WTC11 (cell line): ENCODE measurements at regions not wholly inside any gene's neighbourhood (a gene's known extent, or its start where the extent isn't known, plus 50 kb on each side); places are given as distances from the start of the nearest gene placed in this dataset.

Source experiments
- CREB1 ChIP-seq: sonication (generic); formaldehyde crosslinking; IDR thresholded peaks from 2 replicates; pipeline ENCODE4 v1.8.0; 2023; ENCODE audit warnings: mild to moderate bottlenecking, missing genetic modification reagents
- CREM ChIP-seq: sonication (generic); formaldehyde crosslinking; IDR thresholded peaks from 2 replicates; pipeline ENCODE4 v1.8.1; 2022; ENCODE audit warnings: mild to moderate bottlenecking, missing genetic modification reagents, moderate library complexity
- CTCF ChIP-seq: fragments of 200-600 bp; IDR thresholded peaks from 2 replicates; pipeline ENCODE4 v1.8.0; 2022; ENCODE audit warnings: antibody characterized with exemption
- EMX1 ChIP-seq: fragments of 250-450 bp; sonication (Bioruptor Pico); IDR thresholded peaks from 2 replicates; pipeline ENCODE4 v1.8.0; 2021; ENCODE audit warnings: mild to moderate bottlenecking
- MAX ChIP-seq: sonication (generic); formaldehyde crosslinking; IDR thresholded peaks from 2 replicates; pipeline ENCODE4 v1.8.0; 2022; ENCODE audit warnings: mild to moderate bottlenecking, missing genetic modification reagents
- PREB ChIP-seq: sonication (generic); formaldehyde crosslinking; IDR thresholded peaks from 2 replicates; pipeline ENCODE4 v1.8.1; 2022; ENCODE audit warnings: mild to moderate bottlenecking, missing genetic modification reagents, moderate library complexity, borderline replicate concordance
- SMAD3 ChIP-seq: sonication (generic); formaldehyde crosslinking; IDR thresholded peaks from 2 replicates; pipeline ENCODE4 v1.8.0; 2022; ENCODE audit warnings: missing genetic modification reagents, mild to moderate bottlenecking, borderline replicate concordance
- USF1 ChIP-seq: sonication (generic); formaldehyde crosslinking; IDR thresholded peaks from 2 replicates; pipeline ENCODE4 v1.8.0; 2022; ENCODE audit warnings: mild to moderate bottlenecking, missing genetic modification reagents
- ZNF138 ChIP-seq: sonication (generic); formaldehyde crosslinking; conservative IDR thresholded peaks from 2 replicates; pipeline ENCODE4 v1.8.1; 2022; ENCODE audit warnings: mild to moderate bottlenecking, moderate library complexity, missing genetic modification reagents
- ZNF416 ChIP-seq: fragments of 250-450 bp; sonication (Bioruptor Pico); IDR thresholded peaks from 2 replicates; pipeline ENCODE4 v1.9.0; 2021; ENCODE audit warnings: mild to moderate bottlenecking, inconsistent platforms
- TF ChIP-seq, protein P1 (sequence below): sonication (generic); formaldehyde crosslinking; IDR thresholded peaks from 2 replicates; pipeline ENCODE4 v1.8.0; 2022; ENCODE audit warnings: mild to moderate bottlenecking, missing genetic modification reagents
- TF ChIP-seq, protein P2 (sequence below): sonication (generic); formaldehyde crosslinking; IDR thresholded peaks from 2 replicates; pipeline ENCODE4 v1.8.1; 2023; ENCODE audit warnings: mild to moderate bottlenecking, missing genetic modification reagents, moderate library complexity
- TF ChIP-seq, protein P3 (sequence below): sonication (generic); formaldehyde crosslinking; IDR thresholded peaks from 2 replicates; pipeline ENCODE4 v1.8.1; 2022; ENCODE audit warnings: low read depth, mild to moderate bottlenecking, moderate library complexity, missing genetic modification reagents, borderline replicate concordance
- TF ChIP-seq, protein P4 (sequence below): sonication (generic); formaldehyde crosslinking; IDR thresholded peaks from 2 replicates; pipeline ENCODE4 v1.8.1; 2023; ENCODE audit warnings: mild to moderate bottlenecking, missing genetic modification reagents, borderline replicate concordance

DNA sequence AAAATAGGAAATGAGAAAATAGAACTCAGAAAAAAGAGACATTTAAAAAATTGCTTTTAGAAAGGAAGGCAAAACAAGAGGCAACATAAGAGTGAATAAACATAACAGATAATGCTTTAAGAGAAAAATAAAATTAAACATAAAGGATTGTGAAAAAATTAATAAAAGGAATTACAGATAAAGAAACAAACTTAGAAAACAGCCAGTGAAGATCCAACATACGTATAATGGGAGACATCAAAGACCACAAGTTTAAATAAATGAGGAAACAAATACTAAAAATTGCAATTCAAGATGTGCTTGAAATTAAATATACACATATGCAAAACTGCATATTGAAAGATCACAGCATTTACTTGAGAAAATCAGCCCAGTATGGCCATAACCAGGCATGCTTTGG, 448.9 kb downstream of the NBAS start:
- TF ChIP-seq ZNF138 (CRISPR knock-in tag) = no peak
- TF ChIP-seq CTCF = no peak
- no peak for TF ChIP-seq EMX1 (CRISPR knock-in tag)
- TF ChIP-seq MAX (CRISPR knock-in tag) = no peak
- TF ChIP-seq, protein P1, sequence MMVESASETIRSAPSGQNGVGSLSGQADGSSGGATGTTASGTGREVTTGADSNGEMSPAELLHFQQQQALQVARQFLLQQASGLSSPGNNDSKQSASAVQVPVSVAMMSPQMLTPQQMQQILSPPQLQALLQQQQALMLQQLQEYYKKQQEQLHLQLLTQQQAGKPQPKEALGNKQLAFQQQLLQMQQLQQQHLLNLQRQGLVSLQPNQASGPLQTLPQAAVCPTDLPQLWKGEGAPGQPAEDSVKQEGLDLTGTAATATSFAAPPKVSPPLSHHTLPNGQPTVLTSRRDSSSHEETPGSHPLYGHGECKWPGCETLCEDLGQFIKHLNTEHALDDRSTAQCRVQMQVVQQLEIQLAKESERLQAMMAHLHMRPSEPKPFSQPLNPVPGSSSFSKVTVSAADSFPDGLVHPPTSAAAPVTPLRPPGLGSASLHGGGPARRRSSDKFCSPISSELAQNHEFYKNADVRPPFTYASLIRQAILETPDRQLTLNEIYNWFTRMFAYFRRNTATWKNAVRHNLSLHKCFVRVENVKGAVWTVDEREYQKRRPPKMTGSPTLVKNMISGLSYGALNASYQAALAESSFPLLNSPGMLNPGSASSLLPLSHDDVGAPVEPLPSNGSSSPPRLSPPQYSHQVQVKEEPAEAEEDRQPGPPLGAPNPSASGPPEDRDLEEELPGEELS = no peak
- no peak for TF ChIP-seq CREM
- no peak for TF ChIP-seq SMAD3 (CRISPR knock-in tag)
- no peak for TF ChIP-seq USF1 (CRISPR knock-in tag)
- no peak for TF ChIP-seq ZNF416 (CRISPR knock-in tag)
- no peak for TF ChIP-seq CREB1 (CRISPR knock-in tag)
- TF ChIP-seq, protein P2, sequence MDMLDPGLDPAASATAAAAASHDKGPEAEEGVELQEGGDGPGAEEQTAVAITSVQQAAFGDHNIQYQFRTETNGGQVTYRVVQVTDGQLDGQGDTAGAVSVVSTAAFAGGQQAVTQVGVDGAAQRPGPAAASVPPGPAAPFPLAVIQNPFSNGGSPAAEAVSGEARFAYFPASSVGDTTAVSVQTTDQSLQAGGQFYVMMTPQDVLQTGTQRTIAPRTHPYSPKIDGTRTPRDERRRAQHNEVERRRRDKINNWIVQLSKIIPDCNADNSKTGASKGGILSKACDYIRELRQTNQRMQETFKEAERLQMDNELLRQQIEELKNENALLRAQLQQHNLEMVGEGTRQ (CRISPR knock-in tag) = no peak
- no peak for TF ChIP-seq PREB
- TF ChIP-seq, protein P3, sequence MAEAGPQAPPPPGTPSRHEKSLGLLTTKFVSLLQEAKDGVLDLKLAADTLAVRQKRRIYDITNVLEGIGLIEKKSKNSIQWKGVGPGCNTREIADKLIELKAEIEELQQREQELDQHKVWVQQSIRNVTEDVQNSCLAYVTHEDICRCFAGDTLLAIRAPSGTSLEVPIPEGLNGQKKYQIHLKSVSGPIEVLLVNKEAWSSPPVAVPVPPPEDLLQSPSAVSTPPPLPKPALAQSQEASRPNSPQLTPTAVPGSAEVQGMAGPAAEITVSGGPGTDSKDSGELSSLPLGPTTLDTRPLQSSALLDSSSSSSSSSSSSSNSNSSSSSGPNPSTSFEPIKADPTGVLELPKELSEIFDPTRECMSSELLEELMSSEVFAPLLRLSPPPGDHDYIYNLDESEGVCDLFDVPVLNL (CRISPR knock-in tag) = no peak
- TF ChIP-seq, protein P4, sequence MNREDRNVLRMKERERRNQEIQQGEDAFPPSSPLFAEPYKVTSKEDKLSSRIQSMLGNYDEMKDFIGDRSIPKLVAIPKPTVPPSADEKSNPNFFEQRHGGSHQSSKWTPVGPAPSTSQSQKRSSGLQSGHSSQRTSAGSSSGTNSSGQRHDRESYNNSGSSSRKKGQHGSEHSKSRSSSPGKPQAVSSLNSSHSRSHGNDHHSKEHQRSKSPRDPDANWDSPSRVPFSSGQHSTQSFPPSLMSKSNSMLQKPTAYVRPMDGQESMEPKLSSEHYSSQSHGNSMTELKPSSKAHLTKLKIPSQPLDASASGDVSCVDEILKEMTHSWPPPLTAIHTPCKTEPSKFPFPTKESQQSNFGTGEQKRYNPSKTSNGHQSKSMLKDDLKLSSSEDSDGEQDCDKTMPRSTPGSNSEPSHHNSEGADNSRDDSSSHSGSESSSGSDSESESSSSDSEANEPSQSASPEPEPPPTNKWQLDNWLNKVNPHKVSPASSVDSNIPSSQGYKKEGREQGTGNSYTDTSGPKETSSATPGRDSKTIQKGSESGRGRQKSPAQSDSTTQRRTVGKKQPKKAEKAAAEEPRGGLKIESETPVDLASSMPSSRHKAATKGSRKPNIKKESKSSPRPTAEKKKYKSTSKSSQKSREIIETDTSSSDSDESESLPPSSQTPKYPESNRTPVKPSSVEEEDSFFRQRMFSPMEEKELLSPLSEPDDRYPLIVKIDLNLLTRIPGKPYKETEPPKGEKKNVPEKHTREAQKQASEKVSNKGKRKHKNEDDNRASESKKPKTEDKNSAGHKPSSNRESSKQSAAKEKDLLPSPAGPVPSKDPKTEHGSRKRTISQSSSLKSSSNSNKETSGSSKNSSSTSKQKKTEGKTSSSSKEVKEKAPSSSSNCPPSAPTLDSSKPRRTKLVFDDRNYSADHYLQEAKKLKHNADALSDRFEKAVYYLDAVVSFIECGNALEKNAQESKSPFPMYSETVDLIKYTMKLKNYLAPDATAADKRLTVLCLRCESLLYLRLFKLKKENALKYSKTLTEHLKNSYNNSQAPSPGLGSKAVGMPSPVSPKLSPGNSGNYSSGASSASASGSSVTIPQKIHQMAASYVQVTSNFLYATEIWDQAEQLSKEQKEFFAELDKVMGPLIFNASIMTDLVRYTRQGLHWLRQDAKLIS (CRISPR knock-in tag) = no peak
